Neural progenitor cell (in vitro differentiated cells): ENCODE measurements at regions not wholly inside any gene's neighbourhood (a gene's known extent, or its start where the extent isn't known, plus 50 kb on each side); places are given as distances from the start of the nearest gene placed in this dataset.

Experiments used
- EZH2 ChIP-seq: fragments of 200-600 bp; sonication (generic); IDR thresholded peaks from 2 replicates; pipeline ENCODE4 v1.6.1; 2017; ENCODE audit warnings: antibody characterized with exemption, mild to moderate bottlenecking, moderate library complexity
- TF ChIP-seq, protein P1 (sequence below): fragments of 200-600 bp; sonication (generic); IDR thresholded peaks from 2 replicates; pipeline ENCODE4 v1.5.1; 2017; ENCODE audit warnings: antibody characterized with exemption, mild to moderate bottlenecking

DNA sequence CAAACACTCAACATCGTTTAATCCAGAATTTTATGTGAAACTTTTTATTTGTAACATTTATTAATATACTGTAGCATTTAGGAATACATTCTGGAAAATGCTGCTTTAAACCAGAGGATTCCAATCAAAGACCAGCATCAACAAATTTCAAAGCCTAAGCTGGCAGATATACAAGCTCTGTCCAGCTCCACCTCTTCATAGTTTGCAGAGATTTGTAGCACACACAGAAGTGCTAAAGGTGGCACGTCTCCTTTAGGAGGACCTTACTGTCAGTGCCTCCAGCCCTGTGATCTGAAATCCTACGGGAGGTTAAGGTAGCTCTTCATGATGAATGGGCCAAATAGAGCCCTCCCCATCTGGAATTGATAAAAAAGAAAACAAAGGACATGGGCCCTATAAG lies 329.7 kb upstream of the NECTIN3 start:
- TF ChIP-seq, protein P1, sequence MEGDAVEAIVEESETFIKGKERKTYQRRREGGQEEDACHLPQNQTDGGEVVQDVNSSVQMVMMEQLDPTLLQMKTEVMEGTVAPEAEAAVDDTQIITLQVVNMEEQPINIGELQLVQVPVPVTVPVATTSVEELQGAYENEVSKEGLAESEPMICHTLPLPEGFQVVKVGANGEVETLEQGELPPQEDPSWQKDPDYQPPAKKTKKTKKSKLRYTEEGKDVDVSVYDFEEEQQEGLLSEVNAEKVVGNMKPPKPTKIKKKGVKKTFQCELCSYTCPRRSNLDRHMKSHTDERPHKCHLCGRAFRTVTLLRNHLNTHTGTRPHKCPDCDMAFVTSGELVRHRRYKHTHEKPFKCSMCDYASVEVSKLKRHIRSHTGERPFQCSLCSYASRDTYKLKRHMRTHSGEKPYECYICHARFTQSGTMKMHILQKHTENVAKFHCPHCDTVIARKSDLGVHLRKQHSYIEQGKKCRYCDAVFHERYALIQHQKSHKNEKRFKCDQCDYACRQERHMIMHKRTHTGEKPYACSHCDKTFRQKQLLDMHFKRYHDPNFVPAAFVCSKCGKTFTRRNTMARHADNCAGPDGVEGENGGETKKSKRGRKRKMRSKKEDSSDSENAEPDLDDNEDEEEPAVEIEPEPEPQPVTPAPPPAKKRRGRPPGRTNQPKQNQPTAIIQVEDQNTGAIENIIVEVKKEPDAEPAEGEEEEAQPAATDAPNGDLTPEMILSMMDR = no peak
- no peak for TF ChIP-seq EZH2
